ENCODE measurements at regions not wholly inside any gene's neighbourhood (a gene's known extent, or its start where the extent isn't known, plus 50 kb on each side); places are given as distances from the start of the nearest gene placed in this dataset.

DNA sequence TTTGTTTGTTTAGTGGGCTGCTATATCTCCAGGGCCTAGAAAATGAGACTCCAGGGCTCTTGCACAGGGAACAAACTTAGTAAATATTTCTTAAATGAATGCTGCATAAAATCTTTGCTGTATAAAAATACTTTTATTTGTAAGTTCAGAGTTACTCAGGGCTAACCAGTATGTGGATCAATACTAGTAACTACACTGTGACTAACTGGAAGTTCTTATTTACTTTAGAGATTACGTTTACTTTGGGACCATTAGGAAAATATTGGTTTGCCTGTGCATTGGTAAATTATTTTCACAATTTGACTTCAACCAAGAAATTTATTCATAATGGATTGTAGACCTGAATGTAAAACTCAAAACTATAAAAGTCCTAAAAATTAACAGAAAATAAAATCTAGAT, 575.5 kb downstream of the RNF144A start:
- H3K4me1 ChIP-seq (ENCODE audit: control insufficient read depth in 1 of 2, insufficient read depth in 2 of 2, low read length in 2 of 2): no peaks in the 10 kb centered on the region
- DNase-seq (ENCODE audit: low read depth, low spot score) (no peak), ATAC-seq (no peak)
- RAD21 ChIA-PET (ENCODE audit: low non-redundant PET in 1 of 2, low total read pairs in 2 of 2, uncharacterized antibody in 2 of 2, unreplicated experiment in 2 of 2): no interaction called here
- H3K27ac ChIP-seq (ENCODE audit: low read depth, low read length): no peak overlapping the region
- no peaks in the 10 kb centered on the region for H3K9me2 ChIP-seq (ENCODE audit: insufficient read depth)
- H3K4me2 ChIP-seq (ENCODE audit: low read length): no peak overlapping the region
- no TSS peak for BruUV-seq (replicated peaks)
- POLR2A ChIA-PET: no interaction called here
- TF ChIP-seq MAX (IDR thresholded peaks at IDR 0.05): no peak
- TF ChIP-seq ZNF274 (IDR thresholded peaks at IDR 0.05; ENCODE audit: low read depth, low read length): no peak
- no peak for TF ChIP-seq RAD21 (IDR thresholded peaks at IDR 0.05; ENCODE audit: low read depth)
- no peak for TF ChIP-seq ELF1 (IDR thresholded peaks at IDR 0.05; ENCODE audit: borderline replicate concordance, low read depth)
- TF ChIP-seq, protein P1, sequence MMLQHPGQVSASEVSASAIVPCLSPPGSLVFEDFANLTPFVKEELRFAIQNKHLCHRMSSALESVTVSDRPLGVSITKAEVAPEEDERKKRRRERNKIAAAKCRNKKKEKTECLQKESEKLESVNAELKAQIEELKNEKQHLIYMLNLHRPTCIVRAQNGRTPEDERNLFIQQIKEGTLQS (IDR thresholded peaks at IDR 0.05): no peak
- TF ChIP-seq FOSL1 (IDR thresholded peaks at IDR 0.05; ENCODE audit: low read depth): no peak
- TF ChIP-seq YY1 (IDR thresholded peaks at IDR 0.05; ENCODE audit: extremely low read depth, insufficient replicate concordance, low read depth, low read length): no peak
- TF ChIP-seq, protein P2, sequence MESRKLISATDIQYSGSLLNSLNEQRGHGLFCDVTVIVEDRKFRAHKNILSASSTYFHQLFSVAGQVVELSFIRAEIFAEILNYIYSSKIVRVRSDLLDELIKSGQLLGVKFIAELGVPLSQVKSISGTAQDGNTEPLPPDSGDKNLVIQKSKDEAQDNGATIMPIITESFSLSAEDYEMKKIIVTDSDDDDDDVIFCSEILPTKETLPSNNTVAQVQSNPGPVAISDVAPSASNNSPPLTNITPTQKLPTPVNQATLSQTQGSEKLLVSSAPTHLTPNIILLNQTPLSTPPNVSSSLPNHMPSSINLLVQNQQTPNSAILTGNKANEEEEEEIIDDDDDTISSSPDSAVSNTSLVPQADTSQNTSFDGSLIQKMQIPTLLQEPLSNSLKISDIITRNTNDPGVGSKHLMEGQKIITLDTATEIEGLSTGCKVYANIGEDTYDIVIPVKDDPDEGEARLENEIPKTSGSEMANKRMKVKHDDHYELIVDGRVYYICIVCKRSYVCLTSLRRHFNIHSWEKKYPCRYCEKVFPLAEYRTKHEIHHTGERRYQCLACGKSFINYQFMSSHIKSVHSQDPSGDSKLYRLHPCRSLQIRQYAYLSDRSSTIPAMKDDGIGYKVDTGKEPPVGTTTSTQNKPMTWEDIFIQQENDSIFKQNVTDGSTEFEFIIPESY (IDR thresholded peaks at IDR 0.05; ENCODE audit: extremely low read depth, insufficient replicate concordance, low read length): no peak
- no peak for TF ChIP-seq SIN3A (IDR thresholded peaks at IDR 0.05; ENCODE audit: low read depth)
- H3K9ac ChIP-seq (ENCODE audit: low read length): no peak overlapping the region
- no peaks in the 10 kb centered on the region for H4K20me1 ChIP-seq (ENCODE audit: insufficient read depth)
- intact Hi-C loops (cut with micrococcal nuclease): no loop called here
- no peaks in the 10 kb centered on the region for H3K27me3 ChIP-seq (ENCODE audit: insufficient read depth, low read length)
- H3K9me3 ChIP-seq (ENCODE audit: control insufficient read depth in 1 of 2, insufficient read depth in 1 of 2, low read depth in 1 of 2, low read length in 2 of 2): no peaks in the 10 kb centered on the region
- H3K79me2 ChIP-seq (ENCODE audit: insufficient read depth, low read length): no peaks in the 10 kb centered on the region
- no peak overlapping the region for H3K4me3 ChIP-seq (replicated peaks in 1 of 2; ENCODE audit: low read depth in 1 of 2, low read length in 2 of 2)
- H2AFZ ChIP-seq (ENCODE audit: low read depth, low read length, poor library complexity, severe bottlenecking): no peak overlapping the region
- H3K36me3 ChIP-seq (ENCODE audit: control insufficient read depth in 1 of 2, insufficient read depth in 2 of 2, low read length in 2 of 2): no peaks in the 10 kb centered on the region
- CTCF ChIA-PET: no interaction called here
